ENCODE measurements at regions not wholly inside any gene's neighbourhood (a gene's known extent, or its start where the extent isn't known, plus 50 kb on each side); places are given as distances from the start of the nearest gene placed in this dataset.

DNA sequence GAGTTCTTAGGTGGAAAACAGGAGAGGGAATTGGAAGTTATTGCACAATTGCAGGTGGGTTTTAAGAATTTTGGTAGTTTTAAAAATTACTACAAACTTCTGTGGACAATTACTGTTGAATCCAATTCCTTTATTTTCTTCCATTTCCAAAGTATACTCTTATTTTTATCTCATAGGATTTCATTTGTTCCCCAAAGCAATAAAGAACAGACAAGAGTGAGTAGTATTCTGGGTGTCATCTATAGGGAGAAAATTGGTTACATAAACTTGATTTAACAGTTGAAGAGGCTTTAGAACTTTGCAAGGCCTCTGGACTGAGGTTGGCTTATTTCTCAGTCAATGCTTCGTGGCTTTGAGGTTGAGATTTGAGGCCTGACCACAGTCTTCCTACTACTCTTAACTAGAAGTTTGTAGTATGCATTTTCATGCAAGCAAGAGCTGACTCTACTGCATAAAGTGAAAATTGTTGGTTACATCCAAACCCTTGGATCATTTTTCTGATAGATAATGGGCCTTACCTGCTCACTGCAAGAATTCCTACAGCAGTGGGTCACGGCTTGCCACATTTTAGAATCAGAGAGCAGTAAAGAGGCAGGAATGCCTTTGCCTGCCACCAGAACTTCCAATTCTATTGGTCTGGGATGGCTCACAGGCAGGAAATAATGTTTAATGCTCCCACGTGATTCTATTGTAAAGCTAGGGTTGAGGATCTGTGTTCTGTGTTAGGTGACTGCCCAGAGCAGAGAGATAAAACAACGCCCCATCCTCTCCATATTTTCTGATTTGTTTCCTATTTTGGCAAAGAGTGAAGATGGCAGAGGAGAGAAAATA lies 270.5 kb downstream of the TTC6 start:
- H3K9me3 ChIP-seq (replicated peaks; ENCODE audit: control insufficient read depth, insufficient read depth, low read length) = no peaks in the 10 kb centered on the region
- no peaks in the 10 kb centered on the region for H3K79me2 ChIP-seq (ENCODE audit: control insufficient read depth, insufficient read depth, low read length)
- no peak overlapping the region for H3K4me2 ChIP-seq (ENCODE audit: insufficient read depth, low read length)
- TF ChIP-seq POLR2A (IDR thresholded peaks at IDR 0.05; ENCODE audit: low read depth, low read length) (no peak), JUN (IDR thresholded peaks at IDR 0.05; ENCODE audit: borderline replicate concordance, insufficient read depth, insufficient read length, low read depth) (no peak), POLR2AphosphoS5 (IDR thresholded peaks at IDR 0.05; ENCODE audit: insufficient read depth, low read depth, low read length) (no peak), FOS (IDR thresholded peaks at IDR 0.05; ENCODE audit: borderline replicate concordance, insufficient read depth, low read length) (no peak), EZH2 (IDR thresholded peaks at IDR 0.05; ENCODE audit: borderline replicate concordance, low read depth, low read length, severe bottlenecking) (no peak), MYC (IDR thresholded peaks at IDR 0.05; ENCODE audit: low read depth, low read length) (no peak), GATA2 (IDR thresholded peaks at IDR 0.05; ENCODE audit: insufficient read depth, insufficient read length, low read depth, low read length) (no peak)
- TF ChIP-seq, protein P1, sequence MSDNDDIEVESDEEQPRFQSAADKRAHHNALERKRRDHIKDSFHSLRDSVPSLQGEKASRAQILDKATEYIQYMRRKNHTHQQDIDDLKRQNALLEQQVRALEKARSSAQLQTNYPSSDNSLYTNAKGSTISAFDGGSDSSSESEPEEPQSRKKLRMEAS (IDR thresholded peaks at IDR 0.05; ENCODE audit: insufficient read depth, insufficient read length) = no peak
- TF ChIP-seq, protein P2, sequence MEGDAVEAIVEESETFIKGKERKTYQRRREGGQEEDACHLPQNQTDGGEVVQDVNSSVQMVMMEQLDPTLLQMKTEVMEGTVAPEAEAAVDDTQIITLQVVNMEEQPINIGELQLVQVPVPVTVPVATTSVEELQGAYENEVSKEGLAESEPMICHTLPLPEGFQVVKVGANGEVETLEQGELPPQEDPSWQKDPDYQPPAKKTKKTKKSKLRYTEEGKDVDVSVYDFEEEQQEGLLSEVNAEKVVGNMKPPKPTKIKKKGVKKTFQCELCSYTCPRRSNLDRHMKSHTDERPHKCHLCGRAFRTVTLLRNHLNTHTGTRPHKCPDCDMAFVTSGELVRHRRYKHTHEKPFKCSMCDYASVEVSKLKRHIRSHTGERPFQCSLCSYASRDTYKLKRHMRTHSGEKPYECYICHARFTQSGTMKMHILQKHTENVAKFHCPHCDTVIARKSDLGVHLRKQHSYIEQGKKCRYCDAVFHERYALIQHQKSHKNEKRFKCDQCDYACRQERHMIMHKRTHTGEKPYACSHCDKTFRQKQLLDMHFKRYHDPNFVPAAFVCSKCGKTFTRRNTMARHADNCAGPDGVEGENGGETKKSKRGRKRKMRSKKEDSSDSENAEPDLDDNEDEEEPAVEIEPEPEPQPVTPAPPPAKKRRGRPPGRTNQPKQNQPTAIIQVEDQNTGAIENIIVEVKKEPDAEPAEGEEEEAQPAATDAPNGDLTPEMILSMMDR (IDR thresholded peaks at IDR 0.05; ENCODE audit: extremely low read depth in 1 of 2, insufficient read depth in 1 of 2, low read depth in 1 of 2, low read length in 2 of 2) = no peak
- dilution Hi-C loops (cut with MboI; ENCODE audit: extremely low pct_ligation_motif_present, low sequenced_read_pairs) = no loop called here
- ChIA-PET POLR2A (no interaction called here), CTCF (interaction anchor here (1.2 kb wide), 1 partner anchor 9 kb away, joined by 5 read pairs; no protein-coding TSS in a partner anchor)
- no peak overlapping the region for H3K4me3 ChIP-seq (replicated peaks in 1 of 3; ENCODE audit: insufficient read depth in 1 of 3, low read depth in 1 of 3, low read length in 3 of 3)
- no peaks in the 10 kb centered on the region for H3K36me3 ChIP-seq (ENCODE audit: control insufficient read depth in 2 of 2, extremely low read depth in 1 of 2, insufficient read depth in 2 of 2, low read length in 2 of 2)
- H3K27me3 ChIP-seq (ENCODE audit: control insufficient read depth in 2 of 2, insufficient read depth in 2 of 2, low read length in 2 of 2) = peaks cover 2 to 8% of the 10 kb centered on the region in 2 experiments
- no peak overlapping the region for H2AFZ ChIP-seq (ENCODE audit: low read depth, low read length)
- no peaks in the 10 kb centered on the region for H4K20me1 ChIP-seq (replicated peaks; ENCODE audit: control insufficient read depth, extremely low read depth, insufficient read depth, low read length)
- H3K9ac ChIP-seq (replicated peaks; ENCODE audit: extremely low read depth, insufficient read depth, low read length) = no peak overlapping the region
- FAIRE-seq = no peak
- intact Hi-C loops (cut with micrococcal nuclease) = no loop called here
- no peak for DNase-seq (ENCODE audit: low read depth, low spot score)
- BruUV-seq (replicated peaks) = no TSS peak
- H3K4me1 ChIP-seq (ENCODE audit: control insufficient read depth, extremely low read depth, insufficient read depth, low read length) = no peaks in the 10 kb centered on the region
- H3K27ac ChIP-seq (ENCODE audit: insufficient read depth, low read depth, low read length) = no peak overlapping the region
- H3K9me1 ChIP-seq (replicated peaks; ENCODE audit: control insufficient read depth, extremely low read depth, insufficient read depth, low read length) = no peaks in the 10 kb centered on the region
